ENCODE measurements at regions not wholly inside any gene's neighbourhood (a gene's known extent, or its start where the extent isn't known, plus 50 kb on each side); places are given as distances from the start of the nearest gene placed in this dataset.
A peak's percentile ranks its signal among the peaks of the same experiment; 100 is the strongest.
"Not testable (repeated sequence)": the region's sequence is repeated elsewhere in the genome, so short reads cannot be mapped to it uniquely, and the experiment has no call there.

GRCh38 chr21:23939369-23940065 lies 1667.8 kb downstream of the MRPL39 start:
- H3K4me1 ChIP-seq: no peaks in the 10 kb centered on the region
- H3K36me3 ChIP-seq: no peaks in the 10 kb centered on the region
- ATAC-seq: no peak
- intact Hi-C loops (cut with DNase I): no loop called here
- H3K4me3 ChIP-seq: no peak overlapping the region
- H3K27me3 ChIP-seq: no peaks in the 10 kb centered on the region
- no peaks in the 10 kb centered on the region for H3K9me3 ChIP-seq
- no peak for TF ChIP-seq POLR2A (IDR thresholded peaks at IDR 0.05)
- TF ChIP-seq CTCF (IDR thresholded peaks at IDR 0.05): no peak
- H3K27ac ChIP-seq: no peak overlapping the region
- no peak for DNase-seq
- WGBS (ENCODE audit: insufficient coverage, low coverage, low lambda C conversion rate, missing lambda C conversion rate): 67% methylated on average over 3 of the region's 3 CpGs

GRCh38 chr21:23936991-23937390 lies 1670.3 kb downstream of the MRPL39 start:
- intact Hi-C loops (cut with DNase I): no loop called here
- WGBS (ENCODE audit: insufficient coverage, low coverage, low lambda C conversion rate, missing lambda C conversion rate): 55% methylated on average over 2 of the region's 2 CpGs

GRCh38 chr21:23936224-23936623 lies 1671.1 kb downstream of the MRPL39 start:
- ATAC-seq (peak in 3 of 4 donors; percentile 36 to 48 (median 36)), DNase-seq (no peak)
- TF ChIP-seq POLR2A (IDR thresholded peaks at IDR 0.05): no peak
- peak in 3 of 4 donors; percentile 11 to 44 (median 29) for TF ChIP-seq CTCF (IDR thresholded peaks at IDR 0.05)
- no peaks in the 10 kb centered on the region for H3K9me3 ChIP-seq
- H3K4me1 ChIP-seq: no peaks in the 10 kb centered on the region
- no peak overlapping the region for H3K27ac ChIP-seq
- WGBS (ENCODE audit: insufficient coverage, low coverage, low lambda C conversion rate, missing lambda C conversion rate): 50% methylated on average over 2 of the region's 2 CpGs
- no peaks in the 10 kb centered on the region for H3K27me3 ChIP-seq
- intact Hi-C loops (cut with DNase I): no loop called here
- H3K4me3 ChIP-seq: no peak overlapping the region
- H3K36me3 ChIP-seq: no peaks in the 10 kb centered on the region

More at GRCh38 chr21:23936991-23937390, 1670.3 kb downstream of the MRPL39 start:
- Histone ChIP-seq H3K4me3 (no peak overlapping the region), H3K4me1 (no peaks in the 10 kb centered on the region), H3K27ac (no peak overlapping the region), H3K27me3 (no peaks in the 10 kb centered on the region), H3K9me3 (no peaks in the 10 kb centered on the region), H3K36me3 (no peaks in the 10 kb centered on the region)
- DNase-seq (no peak), ATAC-seq (no peak)
- TF ChIP-seq CTCF (IDR thresholded peaks at IDR 0.05) (no peak), POLR2A (IDR thresholded peaks at IDR 0.05) (no peak)

- DNase-seq: no peak
- H3K36me3 ChIP-seq: no peaks in the 10 kb centered on the region
- no peak overlapping the region for H3K27ac ChIP-seq
- WGBS (ENCODE audit: insufficient coverage, low coverage, low lambda C conversion rate, missing lambda C conversion rate): 53% methylated on average over 1 of the region's 1 CpG
- intact Hi-C loops (cut with DNase I): no loop called here
- ATAC-seq: no peak
- H3K4me3 ChIP-seq: no peak overlapping the region
- TF ChIP-seq POLR2A (IDR thresholded peaks at IDR 0.05) (no peak), CTCF (IDR thresholded peaks at IDR 0.05) (no peak)
- H3K27me3 ChIP-seq: no peaks in the 10 kb centered on the region
- no peaks in the 10 kb centered on the region for H3K4me1 ChIP-seq
- H3K9me3 ChIP-seq: no peaks in the 10 kb centered on the region
Measured at GRCh38 chr21:23930565-23930964, 1676.7 kb downstream of the MRPL39 start.

- H3K4me1 ChIP-seq; ATAC-seq; DNase-seq; H3K27ac ChIP-seq; H3K27me3 ChIP-seq; H3K9me3 ChIP-seq; H3K36me3 ChIP-seq; intact Hi-C loops (cut with DNase I); H3K4me3 ChIP-seq: not testable (repeated sequence)
- 64% methylated on average over 3 of the region's 3 CpGs for whole genome bisulfite sequencing (ENCODE audit: insufficient coverage, low coverage, low lambda C conversion rate, missing lambda C conversion rate)
Measured at GRCh38 chr21:23926430-23926829, 1680.9 kb downstream of the MRPL39 start.
